T-helper 2 cell treated with Interferon-gamma antibody and Interleukin-4, amounts not matched to agents 100 ng/mL and 5 ng/mL, for 36 hours (primary cell): ENCODE measurements at regions not wholly inside any gene's neighbourhood (a gene's known extent, or its start where the extent isn't known, plus 50 kb on each side); places are given as distances from the start of the nearest gene placed in this dataset.

ENCODE experiments used
- intact Hi-C: fragments of 100-400 bp; cut with micrococcal nuclease; formaldehyde crosslinking; loops from one replicate; pipeline ENCODE4 v1.15.1; 2023

DNA sequence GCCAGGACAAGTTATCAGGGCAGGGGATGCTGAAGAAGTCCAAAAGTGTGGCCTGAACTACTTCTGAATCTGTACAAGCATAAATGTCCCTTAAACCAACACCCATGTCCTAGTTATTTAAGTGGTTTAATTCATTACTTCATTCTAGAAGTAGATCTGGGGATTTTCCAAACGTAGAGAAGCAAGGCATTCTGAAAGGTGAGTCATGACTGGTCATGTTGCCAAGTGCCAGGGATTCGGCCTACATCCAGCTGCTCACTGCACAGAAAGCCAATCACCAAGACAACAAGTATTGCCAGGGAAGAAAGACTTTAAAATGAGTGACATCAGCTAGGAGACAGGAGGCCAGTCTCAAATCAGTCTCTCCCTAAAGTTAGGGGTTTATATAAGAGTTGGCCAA, 396.6 kb downstream of the GABRB3 start:
- intact Hi-C loops, result no loop called here

GRCh38 chr15:26374806-26375205, 398.1 kb downstream of the GABRB3 start:
- intact Hi-C loops, result no loop called here

- intact Hi-C loops, result no loop called here
Observed at GRCh38 chr15:26372706-26373105, 400.2 kb downstream of the GABRB3 start.

DNA sequence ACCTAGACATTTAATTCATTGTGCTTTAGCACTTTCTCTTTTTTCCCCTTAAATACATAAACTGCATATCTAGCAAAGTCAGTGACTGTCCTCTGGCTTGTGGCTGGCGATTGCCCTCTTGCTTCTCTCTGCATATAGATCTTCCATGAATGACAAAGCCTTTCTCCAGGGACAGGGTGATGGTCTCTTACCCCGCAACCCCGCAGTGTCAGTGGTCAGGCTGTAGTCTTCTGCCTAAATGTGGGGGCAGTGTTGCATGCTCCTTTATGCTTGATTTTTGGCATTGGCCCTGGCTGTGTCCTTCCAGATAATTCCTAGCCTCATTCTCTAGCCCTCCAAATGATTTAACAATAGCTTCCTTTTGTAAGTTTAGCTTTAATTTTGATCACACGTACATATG, 407.8 kb downstream of the GABRB3 start:
- intact Hi-C loops, result no loop called here

DNA sequence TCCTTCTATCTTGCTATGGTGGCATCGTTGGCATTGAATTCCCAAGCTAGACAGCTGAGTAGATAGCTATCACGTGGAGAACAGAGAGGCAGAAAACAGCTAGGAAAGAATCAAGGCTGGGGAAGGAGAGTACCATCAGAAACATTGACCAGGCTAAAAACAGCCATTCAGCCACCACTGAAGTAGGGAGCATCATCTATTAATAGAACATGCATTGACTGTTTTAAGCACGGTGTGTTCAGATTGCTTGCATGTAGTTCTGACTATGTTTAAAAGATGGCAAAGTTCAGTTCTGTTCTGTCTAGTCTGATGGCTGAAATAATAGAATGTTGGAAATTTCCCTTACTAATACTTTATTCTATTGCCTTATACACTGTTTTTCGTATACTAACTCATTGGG, 413.0 kb downstream of the GABRB3 start:
- intact Hi-C loops, result no loop called here

DNA sequence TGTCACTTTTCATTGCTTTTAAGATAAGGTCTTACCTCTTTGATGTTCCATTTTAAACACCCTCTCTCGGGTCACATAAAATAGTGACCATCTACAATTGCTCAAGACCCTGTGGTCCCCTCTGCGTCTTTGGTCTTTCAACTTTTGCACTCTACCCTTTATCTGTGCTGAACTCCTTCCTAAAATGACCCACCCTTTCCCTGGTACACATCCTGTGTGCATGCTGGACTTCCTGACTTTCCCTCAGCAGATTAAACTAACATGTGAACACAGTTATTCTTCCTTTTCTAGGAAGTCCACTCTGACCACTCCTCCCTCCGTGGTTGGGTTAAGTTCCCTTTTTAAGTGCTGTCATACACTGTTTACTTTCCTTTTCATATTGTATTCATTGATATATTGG, 414.2 kb downstream of the GABRB3 start:
- intact Hi-C loops, result no loop called here

DNA sequence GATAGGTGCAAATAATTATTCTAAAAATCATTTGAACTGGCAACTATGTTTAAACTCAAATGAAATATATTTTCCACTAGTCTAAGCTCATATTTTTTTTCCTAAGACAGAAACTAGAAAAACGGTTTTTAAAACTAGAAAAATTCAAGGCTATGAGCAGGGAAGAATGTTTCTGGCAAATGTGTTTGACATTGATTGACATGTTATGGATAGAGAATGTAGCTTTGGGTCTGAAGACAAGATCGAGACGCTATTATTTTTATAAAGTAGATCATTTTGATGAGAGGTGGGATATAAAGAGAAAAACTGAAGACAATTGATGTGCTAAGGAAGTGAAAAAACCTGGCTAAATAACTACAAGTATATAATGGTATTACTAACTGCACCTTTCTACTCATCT, 415.2 kb downstream of the GABRB3 start:
- intact Hi-C loops, result no loop called here

- intact Hi-C loops, result no loop called here
Observed at GRCh38 chr15:26355472-26356074, 417.3 kb downstream of the GABRB3 start.

DNA sequence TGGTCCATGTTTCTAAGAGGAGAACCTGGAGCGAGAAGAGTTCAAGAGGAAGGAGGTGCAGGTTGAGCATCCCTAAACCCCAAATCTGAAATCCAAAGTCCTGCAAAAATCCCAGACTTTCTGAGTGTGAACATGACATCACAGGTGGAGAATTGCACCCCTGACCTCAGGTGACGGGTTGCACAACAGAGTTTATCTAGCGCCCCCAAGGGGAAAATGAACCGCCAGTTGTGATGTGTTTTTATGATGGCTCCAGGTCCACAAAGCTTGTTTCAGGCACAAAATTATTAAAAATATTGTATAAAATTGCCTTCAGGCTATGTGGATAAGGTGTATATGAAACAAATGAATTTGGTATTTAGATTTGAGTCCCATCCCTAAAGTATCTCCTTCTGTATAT, 420.0 kb downstream of the GABRB3 start:
- intact Hi-C loops, result no loop called here

DNA sequence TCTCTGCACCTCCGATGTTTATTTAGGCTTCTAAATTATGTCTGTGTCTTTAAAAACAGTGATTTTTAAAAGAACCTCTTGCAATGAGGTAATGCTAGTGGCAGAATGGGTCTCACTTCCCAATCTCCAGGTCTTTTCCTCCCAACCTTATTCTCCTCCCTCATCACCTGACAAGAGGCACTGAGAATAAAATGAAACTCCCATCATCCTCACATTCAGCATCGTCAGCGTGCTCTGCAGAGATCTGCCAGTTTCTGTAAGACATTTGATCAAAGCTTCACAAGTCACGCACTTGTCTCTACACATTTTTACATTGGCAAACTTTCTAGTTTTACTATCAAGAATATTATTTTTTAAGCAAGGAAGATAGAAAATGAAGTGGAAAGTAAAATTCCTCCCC, 420.5 kb downstream of the GABRB3 start:
- intact Hi-C loops, result no loop called here

GRCh38 chr15:26325495-26325894, 447.4 kb downstream of the GABRB3 start:
- intact Hi-C loops, result no loop called here

DNA sequence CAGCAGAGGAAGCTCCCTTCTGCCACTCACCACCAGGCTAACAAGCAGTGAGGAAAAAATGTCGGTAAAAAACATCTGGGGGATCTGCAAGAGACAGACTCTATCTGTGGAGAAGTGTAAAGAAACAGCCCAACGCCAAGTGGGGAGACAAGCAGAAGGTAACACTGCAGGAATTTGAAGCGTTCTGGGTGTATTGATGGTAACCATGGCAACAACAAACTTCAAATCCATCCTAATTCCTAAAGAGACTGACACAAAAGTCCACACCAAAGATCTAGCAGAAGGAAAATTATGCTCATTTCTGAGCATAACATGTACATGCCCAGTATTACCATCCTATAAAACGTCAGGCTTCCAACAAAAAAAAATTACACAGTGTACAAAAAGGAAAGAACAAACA, 449.3 kb downstream of the GABRB3 start:
- intact Hi-C loops, result no loop called here

DNA sequence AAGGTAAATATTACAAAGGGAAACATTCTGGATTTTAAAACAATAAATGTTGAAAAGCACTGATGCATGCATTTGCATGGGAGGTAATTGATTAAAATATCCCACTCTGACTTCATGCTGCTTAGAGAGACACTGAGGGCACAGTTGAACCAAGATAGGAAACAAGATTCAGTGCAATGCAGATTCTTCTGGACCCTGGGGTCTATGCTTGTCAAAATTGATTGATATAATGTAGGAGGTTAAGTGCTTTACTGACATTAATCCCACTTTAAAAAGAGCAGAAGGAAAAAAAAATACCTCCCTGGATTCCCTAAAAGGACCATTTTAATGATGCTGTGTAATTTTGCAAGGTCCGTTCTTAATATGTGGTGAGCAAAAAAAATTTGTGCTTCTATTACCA, 454.2 kb downstream of the GABRB3 start:
- intact Hi-C loops, result no loop called here

- intact Hi-C loops, result no loop called here
Observed at GRCh38 chr15:26314577-26314976, 451.4 kb upstream of the ATP10A start.

DNA sequence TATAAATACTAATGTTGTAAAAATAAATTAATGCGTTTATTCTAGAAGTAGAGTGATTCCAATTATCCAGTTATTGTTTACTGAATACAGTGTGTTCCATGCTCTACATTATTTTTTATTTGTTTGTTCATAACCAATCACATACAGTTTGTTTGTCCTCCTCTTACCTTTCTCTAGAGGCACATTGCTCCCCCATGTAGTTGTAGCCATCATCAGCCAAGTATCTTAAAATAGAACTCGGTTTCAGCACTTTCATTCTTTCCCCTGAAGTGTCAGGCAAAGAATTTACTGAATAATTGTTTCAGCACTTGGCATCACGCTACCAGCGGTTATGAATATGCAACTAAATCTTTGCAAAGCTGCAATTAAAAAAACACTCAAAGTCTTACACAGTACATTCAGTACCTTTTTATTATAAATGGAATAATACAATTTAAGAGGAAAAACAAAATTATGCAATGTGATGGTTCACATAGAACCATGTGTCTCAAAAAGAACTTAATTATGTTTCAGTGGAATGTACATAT, 448.6 kb upstream of the ATP10A start:
- intact Hi-C loops, result no loop called here

DNA sequence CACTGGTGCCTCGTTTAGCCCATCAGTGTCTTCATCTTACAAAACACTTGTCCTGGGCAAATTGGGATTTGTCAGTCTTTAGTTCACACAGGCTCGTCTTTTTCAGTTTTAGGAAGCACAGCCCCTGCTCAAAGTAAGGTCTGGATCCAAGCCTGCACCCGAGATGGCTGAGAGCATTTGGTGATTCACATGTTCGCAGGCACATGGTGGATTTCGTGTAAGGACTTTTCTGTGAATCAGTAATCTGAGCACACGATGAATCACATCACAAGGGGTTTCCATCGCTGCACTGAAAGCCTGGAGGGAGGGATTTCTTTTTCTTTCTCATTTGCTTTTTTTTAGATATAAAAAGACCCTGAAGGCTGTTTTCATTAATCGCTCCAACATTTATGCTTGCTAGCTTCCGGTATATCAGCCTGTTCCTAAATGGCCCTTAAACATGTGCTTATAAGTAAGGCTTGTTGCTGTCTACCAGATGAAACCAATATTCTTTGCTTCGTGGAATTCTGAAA, 435.6 kb upstream of the ATP10A start:
- intact Hi-C loops, result no loop called here

- intact Hi-C loops, result no loop called here
Observed at GRCh38 chr15:26298010-26298658, 435.0 kb upstream of the ATP10A start.

- intact Hi-C loops, result no loop called here
Observed at GRCh38 chr15:26295336-26296085, 432.4 kb upstream of the ATP10A start.

- intact Hi-C loops, result no loop called here
Observed at GRCh38 chr15:26294059-26294689, 431.0 kb upstream of the ATP10A start.

- intact Hi-C loops, result no loop called here
Observed at GRCh38 chr15:26287381-26287780, 424.3 kb upstream of the ATP10A start.

DNA sequence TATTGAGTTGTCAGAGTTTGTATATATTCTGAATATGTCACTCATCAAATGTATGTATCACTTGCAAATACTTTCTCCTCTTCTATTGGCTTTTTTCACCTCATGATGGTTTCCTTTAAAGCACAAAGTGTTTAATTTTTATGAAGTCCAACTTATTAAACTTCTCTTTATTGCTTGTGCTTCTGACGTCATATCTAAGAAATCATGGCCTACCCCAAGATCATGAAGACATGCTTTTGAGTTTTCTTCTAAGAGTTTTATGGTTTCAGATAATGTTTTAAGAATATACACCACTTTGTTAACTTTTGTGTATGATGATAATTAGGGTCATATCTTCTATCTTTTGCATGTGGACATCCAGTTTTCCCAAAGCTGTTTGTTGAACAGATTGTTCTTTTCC, 417.2 kb upstream of the ATP10A start:
- intact Hi-C loops, result no loop called here

- intact Hi-C loops, result no loop called here
Observed at GRCh38 chr15:26261966-26262365, 398.8 kb upstream of the ATP10A start.
